Astrocyte (in vitro differentiated cells and primary cell): ENCODE measurements at regions not wholly inside any gene's neighbourhood (a gene's known extent, or its start where the extent isn't known, plus 50 kb on each side); places are given as distances from the start of the nearest gene placed in this dataset.

ENCODE experiments used
- DNase-seq: peaks from one replicate; pipeline ENCODE4 v3.0.0-alpha.2; 2010; ENCODE audit warnings: low read depth
- FAIRE-seq: peaks from 2 replicates; lab custom pipeline; 2011; peaks lifted over from hg19 to GRCh38; lab: Jason Lieb, UNC
- H2AFZ ChIP-seq: 2 replicates; pipeline ENCODE4 v1.6.0; 2012; ENCODE audit warnings: low read depth, low read length, inconsistent platforms
- H3K27ac ChIP-seq: 2 replicates; pipeline ENCODE4 v1.5.1; 2011; ENCODE audit warnings: low read depth, low read length, inconsistent platforms
- H3K27me3 ChIP-seq: 2 replicates; pipeline ENCODE4 v1.6.0; 2011; ENCODE audit warnings: low read length, inconsistent platforms; ENCODE audit not compliant: insufficient read depth
- H3K36me3 ChIP-seq: 2 replicates; pipeline ENCODE4 v1.5.1; 2011; ENCODE audit warnings: low read length, inconsistent platforms; ENCODE audit not compliant: insufficient read depth
- H3K4me1 ChIP-seq: 2 replicates; pipeline ENCODE4 v1.5.1; 2011; ENCODE audit warnings: low read length, inconsistent platforms; ENCODE audit not compliant: insufficient read depth
- H3K4me2 ChIP-seq: 2 replicates; pipeline ENCODE4 v1.6.0; 2012; ENCODE audit warnings: low read length, inconsistent platforms
- H3K4me3 ChIP-seq: 2 replicates; pipeline ENCODE4 v1.5.1; 2011; ENCODE audit warnings: low read depth, mild to moderate bottlenecking, low read length, inconsistent platforms; ENCODE audit not compliant: insufficient read depth
- H3K79me2 ChIP-seq: 2 replicates; pipeline ENCODE4 v1.6.0; 2012; ENCODE audit warnings: mild to moderate bottlenecking, low read length, inconsistent platforms; ENCODE audit not compliant: insufficient read depth
- H3K9ac ChIP-seq: 2 replicates; pipeline ENCODE4 v1.6.0; 2012; ENCODE audit warnings: mild to moderate bottlenecking, low read length, inconsistent platforms
- H3K9me3 ChIP-seq: 2 replicates; pipeline ENCODE4 v1.5.1; 2012; ENCODE audit warnings: low read depth, mild to moderate bottlenecking, low read length, inconsistent platforms; ENCODE audit not compliant: insufficient read depth
- H4K20me1 ChIP-seq: 2 replicates; pipeline ENCODE4 v1.6.0; 2012; ENCODE audit warnings: low read length, inconsistent platforms; ENCODE audit not compliant: insufficient read depth
- H3K27ac Mint-ChIP-seq: one replicate; pipeline ENCODE4 v1.8.0; 2021; ENCODE audit warnings: mild to moderate bottlenecking, mixed read lengths; ENCODE audit not compliant: unreplicated experiment
- H3K27me3 Mint-ChIP-seq: one replicate; pipeline ENCODE4 v1.8.0; 2021; ENCODE audit warnings: low read depth, mixed read lengths; ENCODE audit not compliant: unreplicated experiment
- H3K36me3 Mint-ChIP-seq: one replicate; pipeline ENCODE4 v1.8.0; 2021; ENCODE audit warnings: low read depth, mixed read lengths; ENCODE audit not compliant: unreplicated experiment
- H3K4me1 Mint-ChIP-seq: one replicate; pipeline ENCODE4 v1.8.0; 2021; ENCODE audit warnings: low read depth, mixed read lengths; ENCODE audit not compliant: unreplicated experiment
- H3K4me3 Mint-ChIP-seq: one replicate; pipeline ENCODE4 v1.8.0; 2021; ENCODE audit warnings: mild to moderate bottlenecking, moderate library complexity, mixed read lengths; ENCODE audit not compliant: unreplicated experiment
- H3K9me3 Mint-ChIP-seq: one replicate; pipeline ENCODE4 v1.8.0; 2021; ENCODE audit warnings: mild to moderate bottlenecking, mixed read lengths; ENCODE audit not compliant: unreplicated experiment
- CTCF ChIP-seq: IDR thresholded peaks from 2 replicates; pipeline ENCODE4 v1.5.1; 2011; ENCODE audit warnings: low read depth, mild to moderate bottlenecking, inconsistent platforms, low read length, moderate library complexity; ENCODE audit not compliant: insufficient read depth
- EZH2 ChIP-seq: IDR thresholded peaks from 2 replicates; pipeline ENCODE4 v1.6.1; 2012; ENCODE audit warnings: mild to moderate bottlenecking, low read length, inconsistent platforms; ENCODE audit not compliant: insufficient read depth

- H3K9ac ChIP-seq, result no peak overlapping the region
- H3K9me3 Mint-ChIP-seq, result no peaks in the 10 kb centered on the region
- no peak overlapping the region for H3K4me3 ChIP-seq
- H3K36me3 Mint-ChIP-seq, result no peaks in the 10 kb centered on the region
- no peaks in the 10 kb centered on the region for H3K4me1 Mint-ChIP-seq
- H3K27ac Mint-ChIP-seq, result no peak overlapping the region
- H2AFZ ChIP-seq, result no peak overlapping the region
- no peaks in the 10 kb centered on the region for H3K36me3 ChIP-seq
- no peak overlapping the region for H3K27ac ChIP-seq
- no peaks in the 10 kb centered on the region for H3K9me3 ChIP-seq
- TF ChIP-seq EZH2 (no peak), CTCF (no peak)
- FAIRE-seq, result no peak
- no peak for DNase-seq
- H3K4me1 ChIP-seq, result no peaks in the 10 kb centered on the region
- H3K79me2 ChIP-seq, result no peaks in the 10 kb centered on the region
- H3K27me3 ChIP-seq, result no peaks in the 10 kb centered on the region
- H3K27me3 Mint-ChIP-seq, result no peaks in the 10 kb centered on the region
- no peak overlapping the region for H3K4me2 ChIP-seq
- H3K4me3 Mint-ChIP-seq, result no peak overlapping the region
- no peaks in the 10 kb centered on the region for H4K20me1 ChIP-seq
Measured at GRCh38 chr5:39945870-39946269, 521.1 kb upstream of the DAB2 start.

GRCh38 chr5:39943811-39944210 is 519.0 kb upstream of the DAB2 start:
- Histone ChIP-seq H3K27ac (no peak overlapping the region), H4K20me1 (no peaks in the 10 kb centered on the region), H3K9ac (no peak overlapping the region), H3K79me2 (no peaks in the 10 kb centered on the region), H3K36me3 (no peaks in the 10 kb centered on the region), H3K9me3 (no peaks in the 10 kb centered on the region), H3K4me3 (no peak overlapping the region), H2AFZ (no peak overlapping the region), H3K4me2 (no peak overlapping the region), H3K27me3 (no peaks in the 10 kb centered on the region), H3K4me1 (no peaks in the 10 kb centered on the region)
- DNase-seq (no peak), FAIRE-seq (no peak)
- no peaks in the 10 kb centered on the region for H3K36me3 Mint-ChIP-seq
- H3K4me3 Mint-ChIP-seq, result no peak overlapping the region
- no peak for TF ChIP-seq CTCF
- TF ChIP-seq EZH2, result no peak
- no peaks in the 10 kb centered on the region for H3K9me3 Mint-ChIP-seq
- no peaks in the 10 kb centered on the region for H3K4me1 Mint-ChIP-seq
- no peaks in the 10 kb centered on the region for H3K27me3 Mint-ChIP-seq
- no peak overlapping the region for H3K27ac Mint-ChIP-seq

GRCh38 chr5:39942606-39943005 is 517.8 kb upstream of the DAB2 start:
- Histone ChIP-seq H3K4me2 (no peak overlapping the region), H3K27ac (no peak overlapping the region), H4K20me1 (no peaks in the 10 kb centered on the region), H3K36me3 (no peaks in the 10 kb centered on the region), H3K4me1 (no peaks in the 10 kb centered on the region), H3K79me2 (no peaks in the 10 kb centered on the region), H3K27me3 (no peaks in the 10 kb centered on the region), H3K9me3 (no peaks in the 10 kb centered on the region), H2AFZ (no peak overlapping the region), H3K9ac (no peak overlapping the region), H3K4me3 (no peak overlapping the region)
- Mint-ChIP-seq H3K9me3 (no peaks in the 10 kb centered on the region), H3K36me3 (no peaks in the 10 kb centered on the region), H3K4me3 (no peak overlapping the region), H3K4me1 (no peaks in the 10 kb centered on the region), H3K27me3 (no peaks in the 10 kb centered on the region), H3K27ac (no peak overlapping the region)
- no peak for FAIRE-seq
- no peak for TF ChIP-seq CTCF
- TF ChIP-seq EZH2, result no peak
- DNase-seq, result no peak
